Glomerular visceral epithelial cell (primary cell): ENCODE measurements at regions not wholly inside any gene's neighbourhood (a gene's known extent, or its start where the extent isn't known, plus 50 kb on each side); places are given as distances from the start of the nearest gene placed in this dataset.

Source experiments
- DNase-seq: peaks from one replicate; pipeline ENCODE4 v3.0.0-alpha.2; 2016; ENCODE audit errors: extremely low spot score

DNA sequence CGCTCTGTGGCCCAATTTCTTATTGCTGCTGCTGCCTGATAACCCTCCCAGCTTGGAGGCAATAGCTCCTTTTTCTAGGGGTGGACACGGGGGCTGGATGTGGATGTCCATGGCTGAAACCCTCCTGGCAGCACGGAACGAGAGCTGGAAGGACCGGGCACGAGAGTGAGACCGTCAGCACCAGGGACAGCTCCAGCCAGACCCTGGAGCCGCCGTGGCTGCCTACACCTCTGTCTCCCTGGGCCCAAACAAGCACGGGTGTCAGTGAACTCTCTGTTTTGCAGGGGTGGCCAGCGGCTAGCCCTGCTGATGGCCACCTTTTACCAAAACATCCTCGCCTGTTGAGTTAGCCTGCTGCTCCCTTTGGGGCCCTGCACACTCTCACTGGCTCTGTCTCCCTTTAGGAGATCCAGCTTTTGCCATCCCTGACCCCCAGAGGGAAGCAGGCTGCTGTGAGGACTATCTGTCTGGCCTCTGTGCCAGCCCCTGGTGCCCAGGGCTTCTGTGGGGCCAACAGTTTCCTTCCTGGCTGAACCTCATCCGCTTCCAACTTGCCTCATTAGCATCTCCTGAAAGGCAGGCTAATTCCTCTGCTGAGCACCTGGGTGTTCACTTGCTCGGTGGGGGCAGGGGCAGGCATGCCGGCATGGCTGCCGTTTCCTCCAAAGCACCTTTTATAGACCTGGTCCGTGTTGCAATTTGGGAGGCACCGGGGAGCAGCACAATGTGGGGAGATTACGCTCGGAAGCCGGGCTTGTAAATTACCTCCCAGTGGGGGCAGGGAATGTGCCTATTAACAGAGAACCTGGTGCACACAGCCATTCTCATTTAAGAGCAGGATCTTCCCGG is 118.1 kb downstream of the ENGASE start:
- DNase-seq = peak; percentile 24

DNA sequence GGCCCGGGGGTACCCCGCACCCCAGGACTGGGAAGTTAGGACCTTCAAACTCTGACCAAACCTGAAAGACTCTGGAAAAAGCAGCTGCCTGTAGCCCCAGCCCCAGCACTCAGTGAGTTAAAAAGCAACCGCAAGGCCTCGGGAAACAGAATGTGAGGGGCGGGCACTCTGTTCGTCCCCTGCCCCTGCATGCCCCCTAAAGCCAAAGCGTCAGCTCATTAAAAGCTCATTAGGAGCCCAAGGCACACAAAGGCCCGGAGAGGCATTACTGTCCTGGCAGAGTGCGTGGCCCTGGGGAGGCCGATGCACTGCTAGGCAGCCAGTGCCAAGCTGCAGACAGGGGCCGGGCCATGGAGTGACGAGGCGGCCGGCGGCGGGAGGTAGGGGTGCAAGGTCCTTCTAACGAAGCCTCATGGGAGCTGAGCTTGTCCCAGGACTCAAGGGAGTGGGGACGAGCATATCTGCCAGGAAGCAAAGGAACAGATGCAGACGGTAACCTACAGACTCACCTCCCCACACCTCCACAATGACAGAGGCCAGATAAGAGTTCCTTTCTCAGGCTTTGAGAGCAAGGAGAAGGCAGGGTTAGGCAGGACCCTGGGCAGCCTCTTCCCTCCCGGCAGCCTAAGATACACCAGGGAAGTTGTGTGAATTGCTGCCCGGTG is 116.8 kb downstream of the ENGASE start:
- no peak for DNase-seq

DNA sequence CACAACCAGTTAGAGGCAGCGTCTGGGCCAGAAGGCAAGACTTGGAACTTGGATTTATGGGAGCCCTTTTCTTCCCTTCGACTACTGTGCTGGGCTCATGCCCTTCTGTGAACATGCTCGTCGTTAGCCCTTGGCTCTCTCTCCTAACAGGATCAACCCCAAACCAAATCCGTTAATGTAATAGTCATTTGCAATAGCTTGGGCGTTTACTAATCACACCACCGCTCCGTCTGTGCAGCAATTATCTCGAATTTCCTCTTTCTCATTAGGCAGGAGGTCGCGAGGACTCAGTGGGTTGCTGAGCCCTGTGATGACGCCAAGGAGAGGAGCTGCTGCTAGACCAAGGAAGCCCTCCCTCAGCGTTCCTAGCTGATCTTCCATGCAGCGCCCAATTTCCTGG is 114.7 kb downstream of the ENGASE start:
- no peak for DNase-seq

DNA sequence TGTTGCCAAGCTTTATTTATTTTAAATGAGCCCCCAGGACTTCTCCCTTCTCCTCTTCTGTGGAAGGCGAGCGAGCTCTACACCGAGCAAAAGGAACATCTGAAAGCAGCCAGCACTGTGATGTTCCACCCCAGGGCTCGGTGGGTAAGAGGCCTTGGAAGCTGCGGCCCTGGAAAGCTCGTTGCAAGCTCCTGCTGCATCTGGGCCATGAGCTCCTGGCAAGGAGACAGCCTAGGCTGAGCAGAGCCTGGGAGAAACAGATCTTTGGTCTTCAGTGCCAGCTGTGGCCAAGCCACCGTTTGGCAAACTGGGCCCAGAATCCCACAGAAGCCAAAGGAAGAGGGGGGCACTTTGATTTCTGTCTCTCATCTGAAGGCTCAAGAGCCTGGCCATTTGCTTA is 114.1 kb downstream of the ENGASE start:
- DNase-seq = no peak

DNA sequence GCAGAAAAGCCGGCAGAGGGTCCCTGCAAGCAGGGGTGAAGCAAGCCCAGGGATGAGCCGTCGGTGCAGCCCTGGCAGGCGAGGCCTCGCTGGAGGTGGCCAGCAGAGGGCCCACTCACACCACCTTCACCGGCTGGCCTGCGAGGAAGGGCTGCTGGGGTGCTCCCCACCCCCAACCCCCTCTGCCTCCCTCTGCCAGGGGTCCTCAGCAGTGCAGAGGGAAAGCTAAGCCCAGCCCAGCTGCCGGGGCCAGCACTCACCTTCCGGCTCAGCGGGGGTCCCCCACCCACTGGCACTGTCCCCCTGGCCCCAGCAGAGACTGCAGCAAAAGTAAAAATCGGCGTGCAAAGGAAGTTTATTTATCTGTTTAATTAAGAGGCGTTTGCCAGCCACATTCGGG is 113.4 kb downstream of the ENGASE start:
- DNase-seq = no peak

DNA sequence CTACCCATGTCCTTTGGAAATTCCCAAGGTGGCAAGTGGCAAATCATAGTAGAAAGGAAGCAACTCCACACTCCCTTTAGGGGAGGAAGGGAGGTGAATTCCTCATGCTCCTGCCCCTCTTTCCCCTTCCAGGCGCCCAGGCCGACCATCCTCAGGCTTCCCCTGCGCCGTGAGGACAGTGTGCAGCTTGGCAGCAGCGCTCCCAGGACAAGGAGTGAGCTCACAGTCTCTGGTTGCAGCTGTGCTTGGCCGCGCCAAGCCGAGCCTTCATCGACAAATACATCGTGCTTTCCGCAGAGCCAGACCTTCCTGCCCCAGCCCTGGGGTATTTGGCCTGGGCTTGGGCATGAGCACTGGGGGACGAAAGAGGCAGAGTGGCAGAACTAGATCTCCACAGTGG is 112.6 kb downstream of the ENGASE start:
- DNase-seq = no peak

DNA sequence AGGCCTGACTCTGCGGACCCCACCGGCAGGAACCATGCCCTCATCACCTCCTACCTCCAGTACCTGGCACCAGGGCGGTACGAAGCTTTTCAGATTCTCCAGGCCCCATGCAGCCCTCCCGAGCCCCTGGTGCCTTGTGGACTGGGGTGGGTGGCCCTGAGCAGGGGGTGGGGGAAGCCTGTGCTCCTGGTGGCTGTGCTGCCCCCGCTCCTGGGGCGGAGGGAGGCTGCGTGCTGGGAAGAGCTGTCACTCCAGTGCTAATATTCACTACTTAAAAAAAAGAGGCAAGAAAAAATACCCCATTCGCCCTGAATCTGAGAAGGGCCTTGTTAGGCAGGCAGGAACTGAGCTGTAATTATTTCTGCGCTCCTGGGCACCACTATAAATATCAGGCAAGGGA is 111.8 kb downstream of the ENGASE start:
- DNase-seq = no peak

DNA sequence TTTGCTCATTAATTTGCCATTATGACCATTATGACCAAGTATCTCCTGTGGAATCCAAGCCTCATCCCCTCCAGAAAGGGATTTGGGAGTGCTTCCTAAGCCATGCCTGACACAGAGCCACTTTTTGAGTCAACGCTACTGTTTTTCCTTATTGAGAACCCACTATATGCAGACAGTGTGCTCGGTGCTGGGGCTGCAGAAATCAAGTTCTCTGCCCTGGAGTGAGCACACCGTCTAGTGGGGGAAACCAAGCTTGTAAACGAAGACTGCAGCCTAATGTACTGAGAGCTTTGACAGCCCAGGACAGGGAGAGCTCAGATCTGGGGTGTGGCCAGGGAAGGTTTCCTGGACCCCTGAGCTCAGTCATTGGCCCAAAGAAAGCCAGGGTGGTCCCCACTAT is 111.0 kb downstream of the ENGASE start:
- no peak for DNase-seq

DNA sequence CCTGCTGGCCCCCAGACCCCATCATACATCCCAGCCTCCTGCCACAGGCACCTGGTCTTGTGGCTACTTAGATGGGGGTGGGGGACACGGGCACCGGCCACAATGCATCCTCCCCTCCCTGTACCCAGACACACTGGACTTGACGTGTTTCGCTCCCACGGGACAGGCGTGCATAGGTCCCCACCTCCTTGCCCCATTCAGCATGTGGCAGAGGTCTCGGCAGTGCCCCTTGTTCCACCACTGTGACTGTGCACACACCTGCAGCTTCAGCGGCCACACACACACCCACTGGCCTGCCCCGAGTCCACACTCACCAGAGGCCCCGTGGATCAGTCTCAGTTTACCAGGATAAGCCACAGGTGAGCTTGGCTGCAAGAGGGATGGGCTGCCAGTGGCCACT is 109.6 kb downstream of the ENGASE start:
- DNase-seq = no peak

DNA sequence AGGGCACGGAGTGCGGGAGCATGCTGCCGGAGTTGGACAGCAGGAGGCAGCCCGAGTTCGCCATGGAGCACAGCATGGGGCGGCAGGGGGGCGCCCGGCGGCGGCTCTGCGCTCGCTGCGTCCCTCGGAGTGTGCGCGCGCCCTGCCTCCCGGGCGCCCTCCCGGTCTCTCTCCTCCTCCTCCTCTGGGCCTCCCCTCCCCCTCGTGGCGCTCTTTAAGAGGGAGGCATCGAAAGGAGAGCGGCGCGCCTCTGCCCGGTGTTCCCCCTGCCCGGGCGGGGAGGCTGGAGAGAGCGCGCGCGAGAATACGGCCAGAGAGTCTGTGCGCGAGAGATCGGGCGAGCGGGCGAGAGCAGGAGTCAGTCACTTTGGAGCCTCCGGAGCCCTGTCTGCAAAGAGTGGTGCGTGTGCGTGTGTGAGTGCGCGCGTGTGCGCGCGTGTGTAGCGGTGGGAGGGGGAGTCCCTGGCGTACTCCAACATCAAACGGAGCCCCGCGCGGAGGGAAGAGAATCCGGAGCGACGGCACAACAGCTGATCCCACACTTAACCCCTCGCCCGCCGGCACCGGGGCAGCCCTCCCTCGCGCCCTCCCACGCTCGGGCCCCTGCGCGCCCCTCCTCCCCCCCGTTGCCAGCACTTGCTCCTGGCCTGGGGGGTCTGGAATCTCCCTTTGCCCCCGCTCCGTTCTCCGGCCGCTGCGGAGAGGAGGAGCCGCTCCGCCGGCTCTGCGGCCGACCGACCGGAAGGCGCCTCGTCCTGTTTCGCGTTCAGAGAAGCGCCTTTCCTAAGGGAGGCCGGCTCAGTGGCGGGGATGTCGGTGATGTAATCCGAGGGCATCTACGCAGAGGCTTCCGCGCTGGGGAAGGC is 108.9 kb downstream of the ENGASE start:
- no peak for DNase-seq

DNA sequence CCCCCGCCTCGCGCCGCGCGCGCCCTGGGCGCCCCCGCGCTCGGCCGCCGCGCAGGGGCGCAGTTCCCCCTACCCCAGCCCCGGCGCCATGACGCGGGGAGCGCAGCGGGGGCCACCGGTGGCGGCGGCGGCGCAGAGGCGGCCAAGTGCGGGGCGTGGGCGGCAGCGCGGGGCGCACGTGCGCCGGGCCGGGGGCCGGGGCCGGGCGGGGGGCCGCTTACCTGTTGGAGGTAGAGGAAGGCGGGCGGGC is 108.3 kb downstream of the ENGASE start:
- no peak for DNase-seq

DNA sequence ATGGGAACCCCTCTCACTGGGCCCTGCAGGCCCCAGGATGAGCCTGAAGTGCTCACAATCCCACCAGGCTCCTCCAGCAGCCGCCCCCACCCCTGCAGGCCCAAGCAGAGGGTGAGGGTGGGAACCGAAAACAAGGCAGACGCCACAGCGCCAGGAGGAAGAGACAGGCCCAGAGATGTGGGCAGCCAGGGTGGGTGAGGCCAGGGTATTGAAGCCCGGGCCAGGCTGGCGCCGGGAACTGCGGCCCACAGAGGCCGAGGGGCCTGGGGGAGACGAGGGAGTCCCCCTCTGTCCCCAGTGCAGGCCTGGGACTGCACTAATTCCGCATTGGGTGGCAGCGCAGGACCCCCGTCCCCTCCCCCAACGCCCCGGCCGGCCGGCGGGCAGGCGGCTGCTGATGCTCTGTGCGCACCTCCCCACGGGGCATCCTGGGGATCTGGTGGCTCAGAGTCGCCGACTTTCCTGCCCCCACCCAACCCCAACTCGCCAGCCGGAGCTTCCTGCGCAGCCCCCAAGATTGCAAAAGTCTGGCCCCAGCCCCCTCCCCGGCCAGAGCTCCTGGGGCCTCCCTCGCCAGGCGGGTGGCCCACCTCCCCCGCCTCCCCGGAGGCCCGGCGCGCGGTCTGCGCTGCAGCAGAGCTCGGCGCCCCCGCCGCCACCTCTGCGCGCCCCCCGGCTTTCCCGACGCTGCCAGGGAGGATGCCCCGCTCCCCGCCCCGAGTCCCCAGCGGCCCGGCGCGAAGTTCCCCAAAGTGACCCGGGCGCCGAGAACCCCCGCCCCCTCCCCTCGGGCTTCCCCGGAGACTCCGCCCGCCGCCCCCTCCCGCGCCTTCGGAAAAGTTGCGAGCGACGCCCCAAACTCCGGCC is 107.8 kb downstream of the ENGASE start:
- DNase-seq = no peak

DNA sequence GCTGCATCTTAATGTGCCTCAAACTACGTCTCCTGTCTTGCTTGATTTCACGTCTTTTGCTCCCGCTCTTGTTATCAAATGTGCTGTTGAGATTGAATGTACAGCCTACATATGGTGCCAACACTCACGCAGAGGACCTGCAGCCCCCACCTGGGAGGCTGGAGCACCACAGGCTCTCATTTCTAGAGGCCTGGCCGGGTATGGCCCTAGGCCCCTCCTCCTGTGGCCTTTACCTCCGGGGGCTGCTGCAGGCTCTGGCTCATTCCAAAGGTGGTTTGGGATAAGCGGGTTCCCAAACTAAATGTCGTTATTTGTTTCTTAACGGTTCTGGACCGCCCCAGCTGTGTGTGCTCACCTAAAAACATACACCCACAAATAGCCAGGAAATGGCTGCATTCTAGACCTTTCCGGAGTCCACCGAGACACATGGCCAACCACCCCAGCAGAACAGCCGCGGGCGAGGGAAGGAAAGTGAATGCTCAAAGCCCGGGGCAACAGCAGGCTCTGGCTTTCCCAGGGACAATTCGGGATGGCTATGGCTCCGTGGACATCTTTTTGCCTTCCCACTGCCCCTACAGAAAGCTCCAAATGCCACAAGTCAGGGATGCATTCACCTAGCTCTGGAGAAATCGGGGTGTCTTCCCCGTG is 105.9 kb downstream of the ENGASE start:
- DNase-seq = no peak

DNA sequence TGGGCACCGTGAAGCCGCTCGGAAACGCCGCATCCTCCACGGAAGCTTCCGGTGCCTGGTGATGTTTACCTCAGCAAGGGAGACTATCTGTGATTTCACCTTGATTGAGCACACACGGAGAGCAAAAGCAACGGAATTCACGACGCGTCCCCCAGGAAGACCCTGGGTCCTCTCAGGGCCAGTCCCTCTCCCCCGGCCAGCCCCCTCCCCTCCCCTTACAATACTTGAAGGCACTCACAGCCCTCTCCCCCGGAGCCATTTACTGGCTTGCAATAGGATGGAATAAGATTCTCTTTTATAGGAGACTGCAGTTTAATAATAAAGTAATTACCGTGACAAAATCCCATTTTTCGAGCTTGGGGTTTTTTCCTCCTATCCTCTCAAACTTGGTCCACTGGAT is 104.7 kb downstream of the ENGASE start:
- no peak for DNase-seq

DNA sequence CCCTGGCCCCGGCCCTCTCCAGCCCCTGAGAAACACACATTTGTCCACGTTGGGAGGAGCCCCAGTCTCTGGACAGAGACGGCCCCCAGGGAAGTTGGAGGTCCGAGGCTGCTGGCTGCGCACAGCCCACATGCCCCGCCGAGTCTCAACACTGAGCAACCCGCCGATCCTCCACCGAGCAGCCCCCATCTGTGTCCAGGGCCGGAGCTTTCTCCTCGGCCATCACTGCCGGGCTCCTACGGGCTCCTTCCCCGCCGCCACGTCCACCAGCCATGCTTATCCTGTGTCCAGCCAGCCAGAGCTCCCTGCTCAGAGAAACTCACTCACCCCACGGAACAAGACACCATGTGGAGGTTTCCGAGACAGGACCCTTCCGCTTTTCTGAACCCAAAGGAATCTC is 103.3 kb downstream of the ENGASE start:
- DNase-seq = no peak

DNA sequence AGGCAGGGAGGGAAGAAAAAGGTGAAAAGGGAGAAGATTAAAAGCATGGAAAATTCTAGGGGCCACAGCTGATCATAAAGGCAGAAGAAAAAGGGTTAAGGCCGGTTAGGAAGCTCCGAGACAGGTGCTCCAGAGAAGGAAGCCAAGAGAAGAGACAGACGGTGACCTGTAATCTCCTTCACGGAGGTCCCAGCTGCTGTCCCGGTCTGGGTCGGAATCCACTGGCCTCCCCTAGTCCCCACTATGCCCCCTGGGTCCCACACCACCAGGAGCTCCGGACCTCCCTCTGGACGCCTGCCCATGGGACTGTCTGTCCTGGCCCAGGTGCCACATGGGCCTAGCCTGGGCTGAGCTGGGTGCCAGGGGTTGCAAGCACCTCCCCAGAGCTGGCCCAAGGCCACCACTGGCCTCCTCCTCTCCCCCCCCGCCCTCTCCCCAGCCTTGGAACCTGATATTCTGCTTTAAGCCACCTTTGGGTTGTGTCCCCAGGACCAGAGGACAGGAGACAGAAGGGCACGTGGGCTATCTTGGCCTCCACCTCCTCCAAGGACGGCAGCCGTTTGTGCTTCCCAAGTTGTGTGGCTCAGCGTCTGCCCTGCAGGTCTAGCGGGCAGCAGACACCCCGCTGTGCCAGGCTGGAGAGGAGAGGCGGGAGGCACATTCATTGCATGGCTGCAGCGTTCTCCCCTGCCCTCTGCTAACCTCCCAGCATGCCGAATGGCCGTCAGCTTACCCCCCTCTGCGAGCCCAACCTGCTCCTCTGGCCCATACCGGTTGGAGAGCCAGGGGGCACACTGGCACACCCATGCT is 102.4 kb downstream of the ENGASE start:
- DNase-seq = no peak

DNA sequence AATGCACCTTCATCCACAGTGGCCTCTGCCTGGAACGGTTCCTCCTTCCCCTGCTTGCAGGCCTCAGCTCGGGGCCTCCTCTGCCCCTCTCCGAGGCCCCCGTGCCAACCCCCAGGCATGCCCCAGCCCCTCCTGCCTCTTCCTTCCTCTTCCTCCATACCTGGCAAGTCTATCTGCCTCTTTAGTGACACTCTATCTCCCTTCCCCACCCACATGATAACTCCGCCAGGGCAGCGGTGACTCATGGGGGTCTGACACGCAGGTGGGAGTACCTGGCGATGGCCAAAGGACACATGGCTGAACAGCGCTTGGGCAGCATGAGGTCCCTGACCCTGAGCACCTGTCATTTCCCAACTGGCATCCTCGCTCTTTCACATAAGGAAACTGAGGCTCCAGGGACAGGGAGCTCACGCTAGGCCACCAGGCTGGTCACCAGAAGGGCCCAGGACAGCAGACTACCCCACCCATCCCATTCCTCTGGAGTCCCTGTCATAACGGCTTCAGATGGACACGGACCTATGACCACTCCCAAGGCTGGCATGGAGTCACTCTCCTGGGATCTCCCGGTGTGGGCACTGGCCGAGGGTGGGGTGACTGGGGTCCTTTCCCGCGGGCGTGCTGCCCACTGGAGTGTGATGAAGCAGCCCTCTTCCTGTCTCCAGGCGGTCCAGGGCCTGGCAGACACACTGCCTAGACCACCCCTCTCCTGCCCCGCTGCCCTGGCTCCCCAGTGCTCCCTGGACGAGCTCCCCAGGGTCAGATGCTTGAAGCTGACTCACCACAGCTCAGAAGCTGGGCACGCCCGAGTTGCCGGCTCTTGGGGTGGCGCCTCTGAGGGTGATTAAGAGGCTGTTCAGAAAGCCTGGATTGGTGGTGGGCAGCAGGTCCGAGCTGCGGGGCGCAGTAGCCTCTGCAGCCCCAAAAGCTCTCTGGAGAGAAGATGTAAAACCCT is 100.6 kb downstream of the ENGASE start:
- no peak for DNase-seq

DNA sequence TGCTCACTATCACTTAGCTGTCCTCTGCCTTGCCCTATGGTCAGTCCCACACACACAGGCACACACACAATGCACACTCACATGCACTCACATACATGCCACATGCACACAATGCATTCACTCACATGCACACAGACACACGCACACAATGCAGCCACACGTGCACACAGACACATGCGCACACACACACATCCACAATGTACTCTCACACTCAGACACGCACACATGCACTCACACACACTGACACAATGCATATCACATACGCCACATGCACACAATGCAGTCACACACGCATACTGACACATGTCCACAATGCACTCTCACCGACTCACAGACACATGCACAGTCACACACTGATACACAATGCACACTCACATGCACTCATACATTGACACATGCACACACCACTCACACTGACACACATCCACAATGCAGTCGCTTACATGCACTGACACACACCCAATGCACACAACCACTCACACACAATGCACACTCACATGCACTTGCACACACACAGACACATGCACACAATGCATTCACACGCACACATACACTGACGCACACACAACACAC is 99.7 kb downstream of the ENGASE start:
- DNase-seq = no peak

DNA sequence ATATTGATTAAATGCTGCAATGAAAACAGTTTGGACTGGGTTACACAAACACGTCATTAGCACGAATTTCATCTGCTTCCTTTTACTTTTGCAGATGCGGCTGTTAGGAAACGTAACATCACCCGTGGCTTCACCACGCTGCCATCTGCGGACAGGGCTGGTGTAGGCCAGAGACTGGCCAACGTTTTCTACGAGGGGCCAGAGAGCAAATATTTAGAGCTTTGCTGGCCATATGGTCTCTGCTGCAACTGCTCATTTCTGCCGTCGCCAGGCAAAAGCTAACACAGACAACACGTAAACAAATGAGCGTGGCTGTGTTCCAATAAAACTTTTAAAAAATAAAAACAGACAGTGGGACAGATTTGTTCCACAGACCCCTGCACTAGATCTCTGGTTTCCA is 96.6 kb downstream of the ENGASE start:
- DNase-seq = no peak
